HepG2 (cell line): ENCODE measurements at regions not wholly inside any gene's neighbourhood (a gene's known extent, or its start where the extent isn't known, plus 50 kb on each side); places are given as distances from the start of the nearest gene placed in this dataset.

ENCODE experiments used
- EZH2 ChIP-seq: conservative IDR thresholded peaks from 2 replicates; pipeline ENCODE4 v1.6.1; 2012; ENCODE audit warnings: mild to moderate bottlenecking, low read depth, low read length, moderate library complexity
- TF ChIP-seq, protein P1 (sequence below): sonication (generic); formaldehyde crosslinking; conservative IDR thresholded peaks from 2 replicates; pipeline ENCODE4 v1.8.1; 2023; ENCODE audit warnings: missing genetic modification reagents

DNA sequence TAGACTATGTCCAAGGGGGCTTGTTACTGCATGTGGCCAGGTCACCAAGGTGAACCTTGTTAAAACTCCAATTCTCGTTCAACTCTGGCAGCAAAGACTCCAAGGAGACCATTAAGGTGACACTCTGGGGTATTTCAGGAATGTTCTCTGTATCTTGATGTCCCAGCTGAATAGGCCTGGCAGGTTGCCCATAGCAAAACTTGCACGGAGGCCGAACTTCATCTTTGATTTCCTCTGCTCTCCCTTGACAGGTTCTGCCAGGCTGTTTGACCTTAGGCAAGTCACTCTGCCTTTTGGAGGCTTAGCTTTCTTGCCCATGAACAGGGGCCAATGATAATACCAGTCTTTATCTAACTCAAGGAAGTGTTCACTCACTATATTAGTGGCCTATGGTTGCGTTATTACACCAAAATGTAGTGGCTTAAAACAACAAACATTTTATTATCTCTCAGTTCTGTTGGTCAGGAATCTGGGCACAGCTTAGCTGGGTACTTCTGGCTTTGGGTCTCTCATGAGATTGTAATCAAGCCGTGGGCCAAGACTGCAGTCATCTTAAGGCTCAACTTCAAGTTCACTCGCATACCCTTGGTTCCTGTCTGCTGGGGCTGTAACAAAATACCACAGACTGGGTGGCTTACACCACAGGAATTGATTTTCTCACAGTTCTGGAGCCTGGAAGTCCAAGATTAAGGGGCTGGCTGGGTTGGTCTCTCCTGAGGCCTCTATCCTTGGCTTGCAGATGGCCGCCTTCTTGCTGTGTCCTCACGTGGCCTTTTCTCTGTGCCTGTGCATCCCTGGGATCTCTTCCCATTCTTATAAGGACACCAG lies 168.5 kb downstream of the UTP18 start:
- no peak for TF ChIP-seq EZH2
- TF ChIP-seq, protein P1, sequence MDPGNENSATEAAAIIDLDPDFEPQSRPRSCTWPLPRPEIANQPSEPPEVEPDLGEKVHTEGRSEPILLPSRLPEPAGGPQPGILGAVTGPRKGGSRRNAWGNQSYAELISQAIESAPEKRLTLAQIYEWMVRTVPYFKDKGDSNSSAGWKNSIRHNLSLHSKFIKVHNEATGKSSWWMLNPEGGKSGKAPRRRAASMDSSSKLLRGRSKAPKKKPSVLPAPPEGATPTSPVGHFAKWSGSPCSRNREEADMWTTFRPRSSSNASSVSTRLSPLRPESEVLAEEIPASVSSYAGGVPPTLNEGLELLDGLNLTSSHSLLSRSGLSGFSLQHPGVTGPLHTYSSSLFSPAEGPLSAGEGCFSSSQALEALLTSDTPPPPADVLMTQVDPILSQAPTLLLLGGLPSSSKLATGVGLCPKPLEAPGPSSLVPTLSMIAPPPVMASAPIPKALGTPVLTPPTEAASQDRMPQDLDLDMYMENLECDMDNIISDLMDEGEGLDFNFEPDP (CRISPR knock-in tag) = no peak
